Spleen (tissue), 11 donors: ENCODE measurements at regions not wholly inside any gene's neighbourhood (a gene's known extent, or its start where the extent isn't known, plus 50 kb on each side); places are given as distances from the start of the nearest gene placed in this dataset.

Experiments
- DNase-seq: peaks from one replicate; pipeline ENCODE4 v3.0.0-alpha.2; 2020
- H3K27ac ChIP-seq, 8 donors: fragments of 200-600 bp; sonication (generic) in 7 of 8; 1 replicate in 4 of 8; 2 replicates in 4 of 8; pipeline versions ENCODE4 v1.5.0 to v1.8.0; 2016 to 2021; ENCODE audit warnings: inconsistent platforms in 4 of 8, mild to moderate bottlenecking in 4 of 8, moderate library complexity in 1 of 8
- H3K27me3 ChIP-seq, 7 donors: fragments of 200-600 bp; sonication (generic) in 6 of 7; replicated peaks in 1 of 7; 1 replicate in 4 of 7; 2 replicates in 3 of 7; pipeline versions ENCODE4 v1.5.0 to v1.8.0; 2016 to 2021; ENCODE audit warnings: inconsistent platforms in 3 of 7, mild to moderate bottlenecking in 1 of 7
- H3K36me3 ChIP-seq, 6 donors: fragments of 200-600 bp; sonication (generic) in 5 of 6; 1 replicate in 4 of 6; 2 replicates in 2 of 6; pipeline versions ENCODE4 v1.5.0 to v1.8.0; 2016 to 2021; ENCODE audit warnings: inconsistent platforms in 2 of 6
- H3K4me1 ChIP-seq, 6 donors: fragments of 200-600 bp; sonication (generic) in 5 of 6; 1 replicate in 3 of 6; 2 replicates in 3 of 6; pipeline versions ENCODE4 v1.5.0 to v1.8.0; 2016 to 2021; ENCODE audit warnings: inconsistent platforms in 3 of 6
- H3K4me3 ChIP-seq, 8 donors: fragments of 200-600 bp; sonication (generic) in 7 of 8; 1 replicate in 4 of 8; 2 replicates in 4 of 8; pipeline versions ENCODE4 v1.5.0 to v1.8.0; 2016 to 2021; ENCODE audit warnings: inconsistent platforms in 4 of 8, mild to moderate bottlenecking in 4 of 8, moderate library complexity in 2 of 8
- H3K9me3 ChIP-seq, 8 donors: fragments of 200-600 bp; sonication (generic) in 7 of 8; 1 replicate in 4 of 8; 2 replicates in 4 of 8; pipeline versions ENCODE4 v1.5.0 to v1.8.0; 2016 to 2021; ENCODE audit warnings: inconsistent platforms in 4 of 8
- CTCF ChIP-seq, 11 experiments: fragments of 200-600 bp in 7 of 11; fragments of 450-650 bp in 4 of 11; sonication (generic) in 4 of 11; IDR thresholded peaks in 8 of 11; conservative IDR thresholded peaks in 3 of 11; 1 replicate in 7 of 11; 2 replicates in 4 of 11; pipeline versions ENCODE4 v1.4.0 to v1.8.0; 2016 to 2021; ENCODE audit warnings: antibody characterized with exemption in 11 of 11, inconsistent platforms in 4 of 11, mild to moderate bottlenecking in 1 of 11
- POLR2A ChIP-seq, 3 donors: fragments of 450-650 bp; IDR thresholded peaks; one replicate each; pipeline ENCODE4 v1.5.1; 2017; ENCODE audit warnings: antibody characterized with exemption in 3 of 3, mild to moderate bottlenecking in 1 of 3
- POLR2AphosphoS5 ChIP-seq, 3 donors: sonication (generic); formaldehyde crosslinking; IDR thresholded peaks; one replicate each; pipeline ENCODE4 v1.5.1; 2017; ENCODE audit warnings: antibody characterized with exemption in 3 of 3
- WGBS, 5 donors: extraction: QIAGEN DNeasy Blood & Tissue Kit in 3 of 5; methylation state at CpG; one replicate each; pipeline versions ENCODE4 v1.1.5 to v1.1.7; 2013 to 2018; 5-methylcytosine and 5-hydroxymethylcytosine counted together
- intact Hi-C: fragments of 100-400 bp; cut with DNase I; formaldehyde crosslinking; loops from one replicate; pipeline ENCODE4 v1.15.0; 2023; ENCODE audit warnings: low total_unique reads
- donor health status: healthy with polysubstance abuse.
- donor health status: DM: no; HTN: no; CAD: no; lungs with moderate emphysema.
- donor health status: DM: no; HTN: no; CAD: no.
- donor health status: Bipolar disorder and iron deficiency.
- donor health status: healthy.
- donor health status: DM: no; HTN: no; CAD: no.
- donor health status: DM: yes; HTN: yes; CAD: no.

- H3K9me3 ChIP-seq: no peaks in the 10 kb centered on the region
- H3K27me3 ChIP-seq: no peaks in the 10 kb centered on the region
- intact Hi-C loops: no loop called here
- H3K4me3 ChIP-seq: no peak overlapping the region
- H3K36me3 ChIP-seq: no peaks in the 10 kb centered on the region
- peaks cover 0 to 24% (median 5%) of the 10 kb centered on the region in 6 donors for H3K4me1 ChIP-seq
- WGBS, 5 donors: 43 to 80% (median 64%) methylated on average over 5 of the region's 5 CpGs
- TF ChIP-seq POLR2AphosphoS5 (IDR thresholded peaks at IDR 0.05): peak in 2 of 3 donors; percentile 47 to 50
- TF ChIP-seq POLR2A (IDR thresholded peaks at IDR 0.05): no peak
- peak overlapping the region in 7 of 8 donors; percentile 28 to 83 (median 70) for H3K27ac ChIP-seq
- no peak for DNase-seq
Measured at GRCh38 chr3:194976049-194976451, 290.4 kb downstream of the FAM43A start.

- H3K27me3 ChIP-seq: no peaks in the 10 kb centered on the region
- intact Hi-C loops: no loop called here
- TF ChIP-seq CTCF (IDR thresholded peaks at IDR 0.05 in 8 of 11, conservative IDR thresholded peaks at IDR 0.05 in 3 of 11) (no peak), POLR2AphosphoS5 (IDR thresholded peaks at IDR 0.05) (peak in 1 of 3 donors; percentile 58)
- 62 to 77% (median 66%) methylated on average over 7 of the region's 7 CpGs for WGBS, 5 donors
- no peak for DNase-seq
- no peaks in the 10 kb centered on the region for H3K36me3 ChIP-seq
- peak overlapping the region; percentile 39 to 83 (median 68) for H3K27ac ChIP-seq
- no peak overlapping the region for H3K4me3 ChIP-seq
- H3K9me3 ChIP-seq: peaks cover 0 to under 1% (median 0%) of the 10 kb centered on the region in 8 donors
- peaks cover 0 to 24% (median 5%) of the 10 kb centered on the region in 6 donors for H3K4me1 ChIP-seq
Measured at GRCh38 chr3:194976874-194977273, 291.2 kb downstream of the FAM43A start.

GRCh38 chr3:194977356-194977755 is 291.7 kb downstream of the FAM43A start:
- H3K36me3 ChIP-seq: no peaks in the 10 kb centered on the region
- H3K9me3 ChIP-seq: peaks cover 0 to 5% (median 0%) of the 10 kb centered on the region in 8 donors
- no peaks in the 10 kb centered on the region for H3K27me3 ChIP-seq
- intact Hi-C loops: no loop called here
- no peak for DNase-seq
- H3K4me3 ChIP-seq: no peak overlapping the region
- TF ChIP-seq CTCF (IDR thresholded peaks at IDR 0.05 in 8 of 11, conservative IDR thresholded peaks at IDR 0.05 in 3 of 11) (no peak), POLR2A (IDR thresholded peaks at IDR 0.05) (no peak), POLR2AphosphoS5 (IDR thresholded peaks at IDR 0.05) (no peak)
- 83 to 93% (median 85%) methylated on average over 8 of the region's 8 CpGs for WGBS, 5 donors
- peak overlapping the region; percentile 39 to 83 (median 68) for H3K27ac ChIP-seq
- H3K4me1 ChIP-seq: peaks cover 0 to 24% (median 5%) of the 10 kb centered on the region in 6 donors

GRCh38 chr3:194979173-194979572 is 291.8 kb downstream of the XXYLT1 start:
- peaks cover 0 to 10% (median 0%) of the 10 kb centered on the region in 8 donors for H3K9me3 ChIP-seq
- DNase-seq: no peak
- 75 to 84% (median 78%) methylated on average over 6 of the region's 6 CpGs for WGBS, 5 donors
- peaks cover 0 to 28% (median 5%) of the 10 kb centered on the region in 6 donors for H3K4me1 ChIP-seq
- TF ChIP-seq POLR2A (IDR thresholded peaks at IDR 0.05): no peak
- TF ChIP-seq CTCF (IDR thresholded peaks at IDR 0.05 in 8 of 11, conservative IDR thresholded peaks at IDR 0.05 in 3 of 11): no peak
- no peak for TF ChIP-seq POLR2AphosphoS5 (IDR thresholded peaks at IDR 0.05)
- no peaks in the 10 kb centered on the region for H3K36me3 ChIP-seq
- intact Hi-C loops: no loop called here
- no peaks in the 10 kb centered on the region for H3K27me3 ChIP-seq
- H3K27ac ChIP-seq: no peak overlapping the region
- H3K4me3 ChIP-seq: no peak overlapping the region
